ENCODE measurements at regions not wholly inside any gene's neighbourhood (a gene's known extent, or its start where the extent isn't known, plus 50 kb on each side); places are given as distances from the start of the nearest gene placed in this dataset.
"Not testable (repeated sequence)": the region's sequence is repeated elsewhere in the genome, so short reads cannot be mapped to it uniquely, and the experiment has no call there.

- no peak for TF ChIP-seq CTCF (IDR thresholded peaks at IDR 0.05; ENCODE audit: low read depth, low read length)
- no peak overlapping the region for H3K27ac ChIP-seq (ENCODE audit: low read depth, low read length)
- POLR2A ChIA-PET, result no interaction called here
- H3K27me3 ChIP-seq (ENCODE audit: control insufficient read depth, insufficient read depth, low read length), result no peaks in the 10 kb centered on the region
- DNase-seq (ENCODE audit: low read depth, low spot score), result no peak
- peaks cover 10% of the 10 kb centered on the region for H3K9me3 ChIP-seq (ENCODE audit: control insufficient read depth, insufficient read depth, low read length)
- H3K4me3 ChIP-seq (ENCODE audit: low read depth, low read length), result no peak overlapping the region
- CTCF ChIA-PET, result interaction anchor here (1.1 kb wide), 1 partner anchor 1408 kb away, joined by 3 read pairs; no protein-coding TSS in a partner anchor
Observed at GRCh38 chr16:5234295-5235050, 136.9 kb upstream of the EEF2KMT start.

GRCh38 chr16:5231246-5231759 is 133.7 kb upstream of the EEF2KMT start:
- no peaks in the 10 kb centered on the region for H3K27me3 ChIP-seq (ENCODE audit: control insufficient read depth, insufficient read depth, low read length)
- no peak overlapping the region for H3K27ac ChIP-seq (ENCODE audit: low read depth, low read length)
- ChIA-PET POLR2A (no interaction called here), CTCF (interaction anchor here (0.5 kb wide), 1 partner anchor 55 kb away, joined by 3 read pairs; no protein-coding TSS in a partner anchor)
- H3K9me3 ChIP-seq (ENCODE audit: control insufficient read depth, insufficient read depth, low read length), result peaks cover 18% of the 10 kb centered on the region
- DNase-seq (ENCODE audit: low read depth, low spot score), result no peak
- no peak overlapping the region for H3K4me3 ChIP-seq (ENCODE audit: low read depth, low read length)
- TF ChIP-seq CTCF (IDR thresholded peaks at IDR 0.05; ENCODE audit: low read depth, low read length), result no peak

- DNase-seq (ENCODE audit: low read depth, low spot score), result no peak
- no peak for TF ChIP-seq CTCF (IDR thresholded peaks at IDR 0.05; ENCODE audit: low read depth, low read length)
- Histone ChIP-seq H3K4me3 (ENCODE audit: low read depth, low read length) (no peak overlapping the region), H3K9me3 (ENCODE audit: control insufficient read depth, insufficient read depth, low read length) (peaks cover 22% of the 10 kb centered on the region), H3K27me3 (ENCODE audit: control insufficient read depth, insufficient read depth, low read length) (no peaks in the 10 kb centered on the region), H3K27ac (ENCODE audit: low read depth, low read length) (no peak overlapping the region)
- CTCF ChIA-PET, result no interaction called here
- POLR2A ChIA-PET, result no interaction called here
Observed at GRCh38 chr16:5228369-5228768, 130.8 kb upstream of the EEF2KMT start.

GRCh38 chr16:5225931-5226655 is 128.5 kb upstream of the EEF2KMT start:
- TF ChIP-seq CTCF (IDR thresholded peaks at IDR 0.05; ENCODE audit: low read depth, low read length), result no peak
- POLR2A ChIA-PET, result no interaction called here
- DNase-seq (ENCODE audit: low read depth, low spot score), result no peak
- Histone ChIP-seq H3K4me3 (ENCODE audit: low read depth, low read length) (no peak overlapping the region), H3K27ac (ENCODE audit: low read depth, low read length) (no peak overlapping the region), H3K9me3 (ENCODE audit: control insufficient read depth, insufficient read depth, low read length) (peaks cover 18% of the 10 kb centered on the region), H3K27me3 (ENCODE audit: control insufficient read depth, insufficient read depth, low read length) (no peaks in the 10 kb centered on the region)
- CTCF ChIA-PET, result no interaction called here

GRCh38 chr16:5222761-5223160 is 125.2 kb upstream of the EEF2KMT start:
- Histone ChIP-seq H3K27me3 (ENCODE audit: control insufficient read depth, insufficient read depth, low read length) (no peaks in the 10 kb centered on the region), H3K4me3 (ENCODE audit: low read depth, low read length) (no peak overlapping the region), H3K9me3 (ENCODE audit: control insufficient read depth, insufficient read depth, low read length) (peaks cover 15% of the 10 kb centered on the region), H3K27ac (ENCODE audit: low read depth, low read length) (no peak overlapping the region)
- CTCF ChIA-PET, result no interaction called here
- no peak for DNase-seq (ENCODE audit: low read depth, low spot score)
- POLR2A ChIA-PET, result no interaction called here
- no peak for TF ChIP-seq CTCF (IDR thresholded peaks at IDR 0.05; ENCODE audit: low read depth, low read length)

GRCh38 chr16:5221831-5222230 is 124.2 kb upstream of the EEF2KMT start:
- DNase-seq (ENCODE audit: low read depth, low spot score); CTCF ChIA-PET; H3K4me3 ChIP-seq (ENCODE audit: low read depth, low read length); H3K27ac ChIP-seq (ENCODE audit: low read depth, low read length); H3K27me3 ChIP-seq (ENCODE audit: control insufficient read depth, insufficient read depth, low read length); POLR2A ChIA-PET: not testable (repeated sequence)
- H3K9me3 ChIP-seq (ENCODE audit: control insufficient read depth, insufficient read depth, low read length), result peaks cover 20% of the 10 kb centered on the region
